ENCODE measurements at regions not wholly inside any gene's neighbourhood (a gene's known extent, or its start where the extent isn't known, plus 50 kb on each side); places are given as distances from the start of the nearest gene placed in this dataset.

DNA sequence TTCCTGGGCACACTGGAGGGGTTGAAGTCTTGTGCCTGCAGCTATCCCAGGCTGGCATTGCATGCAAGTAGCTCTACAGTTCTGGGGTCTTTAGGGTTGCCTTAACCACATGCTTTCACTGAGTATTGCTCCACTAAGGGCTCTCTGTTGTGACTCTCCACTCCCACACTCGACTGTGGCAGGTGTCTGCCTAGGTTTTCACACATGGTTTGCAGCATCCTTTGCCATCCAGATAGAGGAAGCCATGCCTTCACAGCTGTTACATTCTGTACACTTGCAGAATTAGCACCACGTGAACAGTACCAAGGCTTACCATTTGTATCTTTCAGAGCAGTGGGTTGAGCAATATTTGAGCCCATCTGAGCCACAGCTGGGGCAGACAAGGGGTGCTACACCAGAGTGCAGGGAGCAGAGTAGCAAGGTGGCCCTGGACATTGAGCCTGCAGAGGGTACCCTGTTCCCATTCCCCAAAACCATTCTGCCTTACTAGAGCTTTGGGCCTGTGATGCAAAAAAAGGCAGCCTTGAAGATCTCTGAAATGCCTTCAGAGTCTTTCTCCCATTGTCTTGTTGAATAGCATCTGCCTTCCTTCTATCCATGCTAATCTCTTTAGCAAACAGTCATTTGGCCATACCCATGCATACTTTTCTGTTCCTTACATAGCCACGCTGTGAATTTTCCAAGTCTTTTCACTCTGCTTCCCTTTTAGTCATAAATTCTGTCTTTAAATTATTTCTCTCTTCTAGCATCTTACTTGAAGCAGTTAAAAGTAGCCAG is 95.2 kb upstream of the PLCL2 start:
- no peaks in the 10 kb centered on the region for H3K27me3 ChIP-seq (ENCODE audit: insufficient read depth, low read depth, low read length)
- H3K9ac ChIP-seq (ENCODE audit: low read length): no peak overlapping the region
- H3K79me2 ChIP-seq (replicated peaks; ENCODE audit: insufficient read depth, low read length): no peaks in the 10 kb centered on the region
- no peak overlapping the region for H3K27ac ChIP-seq (ENCODE audit: low read length)
- no peaks in the 10 kb centered on the region for H3F3A ChIP-seq (ENCODE audit: insufficient read depth, low read length, poor library complexity, severe bottlenecking)
- no peaks in the 10 kb centered on the region for H3K9me3 ChIP-seq (ENCODE audit: low read length)
- TF ChIP-seq SMC3 (conservative IDR thresholded peaks at IDR 0.05; ENCODE audit: poor library complexity): no peak
- TF ChIP-seq, protein P1, sequence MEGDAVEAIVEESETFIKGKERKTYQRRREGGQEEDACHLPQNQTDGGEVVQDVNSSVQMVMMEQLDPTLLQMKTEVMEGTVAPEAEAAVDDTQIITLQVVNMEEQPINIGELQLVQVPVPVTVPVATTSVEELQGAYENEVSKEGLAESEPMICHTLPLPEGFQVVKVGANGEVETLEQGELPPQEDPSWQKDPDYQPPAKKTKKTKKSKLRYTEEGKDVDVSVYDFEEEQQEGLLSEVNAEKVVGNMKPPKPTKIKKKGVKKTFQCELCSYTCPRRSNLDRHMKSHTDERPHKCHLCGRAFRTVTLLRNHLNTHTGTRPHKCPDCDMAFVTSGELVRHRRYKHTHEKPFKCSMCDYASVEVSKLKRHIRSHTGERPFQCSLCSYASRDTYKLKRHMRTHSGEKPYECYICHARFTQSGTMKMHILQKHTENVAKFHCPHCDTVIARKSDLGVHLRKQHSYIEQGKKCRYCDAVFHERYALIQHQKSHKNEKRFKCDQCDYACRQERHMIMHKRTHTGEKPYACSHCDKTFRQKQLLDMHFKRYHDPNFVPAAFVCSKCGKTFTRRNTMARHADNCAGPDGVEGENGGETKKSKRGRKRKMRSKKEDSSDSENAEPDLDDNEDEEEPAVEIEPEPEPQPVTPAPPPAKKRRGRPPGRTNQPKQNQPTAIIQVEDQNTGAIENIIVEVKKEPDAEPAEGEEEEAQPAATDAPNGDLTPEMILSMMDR (IDR thresholded peaks at IDR 0.05; ENCODE audit: poor library complexity, severe bottlenecking): no peak
- TF ChIP-seq, protein P2, sequence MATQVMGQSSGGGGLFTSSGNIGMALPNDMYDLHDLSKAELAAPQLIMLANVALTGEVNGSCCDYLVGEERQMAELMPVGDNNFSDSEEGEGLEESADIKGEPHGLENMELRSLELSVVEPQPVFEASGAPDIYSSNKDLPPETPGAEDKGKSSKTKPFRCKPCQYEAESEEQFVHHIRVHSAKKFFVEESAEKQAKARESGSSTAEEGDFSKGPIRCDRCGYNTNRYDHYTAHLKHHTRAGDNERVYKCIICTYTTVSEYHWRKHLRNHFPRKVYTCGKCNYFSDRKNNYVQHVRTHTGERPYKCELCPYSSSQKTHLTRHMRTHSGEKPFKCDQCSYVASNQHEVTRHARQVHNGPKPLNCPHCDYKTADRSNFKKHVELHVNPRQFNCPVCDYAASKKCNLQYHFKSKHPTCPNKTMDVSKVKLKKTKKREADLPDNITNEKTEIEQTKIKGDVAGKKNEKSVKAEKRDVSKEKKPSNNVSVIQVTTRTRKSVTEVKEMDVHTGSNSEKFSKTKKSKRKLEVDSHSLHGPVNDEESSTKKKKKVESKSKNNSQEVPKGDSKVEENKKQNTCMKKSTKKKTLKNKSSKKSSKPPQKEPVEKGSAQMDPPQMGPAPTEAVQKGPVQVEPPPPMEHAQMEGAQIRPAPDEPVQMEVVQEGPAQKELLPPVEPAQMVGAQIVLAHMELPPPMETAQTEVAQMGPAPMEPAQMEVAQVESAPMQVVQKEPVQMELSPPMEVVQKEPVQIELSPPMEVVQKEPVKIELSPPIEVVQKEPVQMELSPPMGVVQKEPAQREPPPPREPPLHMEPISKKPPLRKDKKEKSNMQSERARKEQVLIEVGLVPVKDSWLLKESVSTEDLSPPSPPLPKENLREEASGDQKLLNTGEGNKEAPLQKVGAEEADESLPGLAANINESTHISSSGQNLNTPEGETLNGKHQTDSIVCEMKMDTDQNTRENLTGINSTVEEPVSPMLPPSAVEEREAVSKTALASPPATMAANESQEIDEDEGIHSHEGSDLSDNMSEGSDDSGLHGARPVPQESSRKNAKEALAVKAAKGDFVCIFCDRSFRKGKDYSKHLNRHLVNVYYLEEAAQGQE (IDR thresholded peaks at IDR 0.05; ENCODE audit: borderline replicate concordance): no peak
- no peak for TF ChIP-seq EP300 (conservative IDR thresholded peaks at IDR 0.05; ENCODE audit: poor library complexity, severe bottlenecking)
- TF ChIP-seq MXI1 (conservative IDR thresholded peaks at IDR 0.05; ENCODE audit: poor library complexity, severe bottlenecking): no peak
- no peak for TF ChIP-seq RAD21 (conservative IDR thresholded peaks at IDR 0.05)
- no peak for TF ChIP-seq EZH2 (IDR thresholded peaks at IDR 0.05; ENCODE audit: borderline replicate concordance, insufficient read depth, low read length, poor library complexity, severe bottlenecking)
- no peak for TF ChIP-seq TAF1 (IDR thresholded peaks at IDR 0.05; ENCODE audit: low read depth)
- no peak for TF ChIP-seq POLR2AphosphoS5 (IDR thresholded peaks at IDR 0.05)
- no peaks in the 10 kb centered on the region for H4K20me1 ChIP-seq (ENCODE audit: insufficient read depth)
- no peak overlapping the region for H3K4me2 ChIP-seq (ENCODE audit: low read length)
- no peaks in the 10 kb centered on the region for H3K36me3 ChIP-seq (ENCODE audit: insufficient read depth, low read length)
- no peak overlapping the region for H2AFZ ChIP-seq (ENCODE audit: low read depth, low read length)
- H3K9me2 ChIP-seq (ENCODE audit: insufficient read depth, low read length): no peaks in the 10 kb centered on the region
- H3K4me3 ChIP-seq (ENCODE audit: low read length): no peak overlapping the region

- no peaks in the 10 kb centered on the region for H3K9me3 ChIP-seq (ENCODE audit: low read length)
- H3K36me3 ChIP-seq (ENCODE audit: insufficient read depth, low read length): no peaks in the 10 kb centered on the region
- no peak for TF ChIP-seq EZH2 (IDR thresholded peaks at IDR 0.05; ENCODE audit: borderline replicate concordance, insufficient read depth, low read length, poor library complexity, severe bottlenecking)
- TF ChIP-seq POLR2AphosphoS5 (IDR thresholded peaks at IDR 0.05): no peak
- TF ChIP-seq RAD21 (conservative IDR thresholded peaks at IDR 0.05): no peak
- TF ChIP-seq MXI1 (conservative IDR thresholded peaks at IDR 0.05; ENCODE audit: poor library complexity, severe bottlenecking): no peak
- no peak for TF ChIP-seq SMC3 (conservative IDR thresholded peaks at IDR 0.05; ENCODE audit: poor library complexity)
- TF ChIP-seq, protein P1 (IDR thresholded peaks at IDR 0.05; ENCODE audit: poor library complexity, severe bottlenecking): no peak
- TF ChIP-seq TAF1 (IDR thresholded peaks at IDR 0.05; ENCODE audit: low read depth): no peak
- no peak for TF ChIP-seq EP300 (conservative IDR thresholded peaks at IDR 0.05; ENCODE audit: poor library complexity, severe bottlenecking)
- TF ChIP-seq, protein P2 (IDR thresholded peaks at IDR 0.05; ENCODE audit: borderline replicate concordance): no peak
- no peaks in the 10 kb centered on the region for H3K27me3 ChIP-seq (ENCODE audit: insufficient read depth, low read depth, low read length)
- no peak overlapping the region for H3K4me2 ChIP-seq (ENCODE audit: low read length)
- no peaks in the 10 kb centered on the region for H4K20me1 ChIP-seq (ENCODE audit: insufficient read depth)
- no peak overlapping the region for H3K4me3 ChIP-seq (ENCODE audit: low read length)
- no peaks in the 10 kb centered on the region for H3K9me2 ChIP-seq (ENCODE audit: insufficient read depth, low read length)
- H3F3A ChIP-seq (ENCODE audit: insufficient read depth, low read length, poor library complexity, severe bottlenecking): no peaks in the 10 kb centered on the region
- no peaks in the 10 kb centered on the region for H3K79me2 ChIP-seq (replicated peaks; ENCODE audit: insufficient read depth, low read length)
- no peak overlapping the region for H3K9ac ChIP-seq (ENCODE audit: low read length)
- no peak overlapping the region for H3K27ac ChIP-seq (ENCODE audit: low read length)
- H2AFZ ChIP-seq (ENCODE audit: low read depth, low read length): no peak overlapping the region
Measured at GRCh38 chr3:16790432-16791400, 94.0 kb upstream of the PLCL2 start.
